ENCODE measurements at regions not wholly inside any gene's neighbourhood (a gene's known extent, or its start where the extent isn't known, plus 50 kb on each side); places are given as distances from the start of the nearest gene placed in this dataset.

GRCh38 chr1:239823852-239824251, 267.8 kb upstream of the FMN2 start:
- Histone ChIP-seq H3K4me3 (no peak overlapping the region), H3K9me3 (no peaks in the 10 kb centered on the region), H3K4me1 (no peaks in the 10 kb centered on the region), H3K36me3 (no peaks in the 10 kb centered on the region), H3K27me3 (no peaks in the 10 kb centered on the region), H3K27ac (no peak overlapping the region)
- no peak for DNase-seq
- TF ChIP-seq POLR2A (IDR thresholded peaks at IDR 0.05) (no peak), EP300 (IDR thresholded peaks at IDR 0.05) (no peak), POLR2AphosphoS5 (IDR thresholded peaks at IDR 0.05) (no peak), CTCF (IDR thresholded peaks at IDR 0.05) (no peak)
- intact Hi-C loops (cut with DNase I; ENCODE audit: low total_unique reads), result no loop called here
- WGBS, 5 donors, result 91 to 92% (median 92%) methylated on average over 13 of the region's 13 CpGs

- Histone ChIP-seq H3K27me3 (no peaks in the 10 kb centered on the region), H3K27ac (no peak overlapping the region), H3K4me1 (no peaks in the 10 kb centered on the region), H3K36me3 (no peaks in the 10 kb centered on the region), H3K9me3 (no peaks in the 10 kb centered on the region), H3K4me3 (no peak overlapping the region)
- no peak for DNase-seq
- no peak for TF ChIP-seq POLR2A (IDR thresholded peaks at IDR 0.05)
- no peak for TF ChIP-seq EP300 (IDR thresholded peaks at IDR 0.05)
- TF ChIP-seq CTCF (IDR thresholded peaks at IDR 0.05), result no peak
- no peak for TF ChIP-seq POLR2AphosphoS5 (IDR thresholded peaks at IDR 0.05)
- intact Hi-C loops (cut with DNase I; ENCODE audit: low total_unique reads), result no loop called here
- WGBS, 5 donors, result 73 to 85% (median 80%) methylated on average over 5 of the region's 5 CpGs
Measured at GRCh38 chr1:239826211-239826610, 265.5 kb upstream of the FMN2 start.

- intact Hi-C loops (cut with DNase I; ENCODE audit: low total_unique reads), result no loop called here
- no peak for DNase-seq
- 81 to 95% (median 95%) methylated on average over 1 of the region's 1 CpG for WGBS, 5 donors
- Histone ChIP-seq H3K27ac (no peak overlapping the region), H3K27me3 (no peaks in the 10 kb centered on the region), H3K4me1 (no peaks in the 10 kb centered on the region), H3K4me3 (no peak overlapping the region), H3K9me3 (no peaks in the 10 kb centered on the region), H3K36me3 (no peaks in the 10 kb centered on the region)
- TF ChIP-seq EP300 (IDR thresholded peaks at IDR 0.05) (no peak), CTCF (IDR thresholded peaks at IDR 0.05) (no peak)
Measured at GRCh38 chr1:239826736-239827135, 264.9 kb upstream of the FMN2 start.

GRCh38 chr1:239829535-239829934, 262.1 kb upstream of the FMN2 start:
- TF ChIP-seq POLR2AphosphoS5 (IDR thresholded peaks at IDR 0.05) (no peak), CTCF (IDR thresholded peaks at IDR 0.05) (no peak), POLR2A (IDR thresholded peaks at IDR 0.05) (no peak), EP300 (IDR thresholded peaks at IDR 0.05) (no peak)
- intact Hi-C loops (cut with DNase I; ENCODE audit: low total_unique reads), result no loop called here

More at GRCh38 chr1:239829535-239829934, 262.1 kb upstream of the FMN2 start:
- Histone ChIP-seq H3K4me1 (peaks cover 0 to 12% (median 5%) of the 10 kb centered on the region in 4 donors), H3K27ac (no peak overlapping the region), H3K4me3 (no peak overlapping the region), H3K36me3 (no peaks in the 10 kb centered on the region), H3K27me3 (no peaks in the 10 kb centered on the region), H3K9me3 (no peaks in the 10 kb centered on the region)
- 81 to 100% (median 95%) methylated on average over 1 of the region's 1 CpG for WGBS, 5 donors
- DNase-seq, result no peak

Measured in stomach (tissue), 8 donors.